ENCODE measurements at regions not wholly inside any gene's neighbourhood (a gene's known extent, or its start where the extent isn't known, plus 50 kb on each side); places are given as distances from the start of the nearest gene placed in this dataset.

- Histone ChIP-seq H3K4me3 (no peak overlapping the region), H3K36me3 (no peaks in the 10 kb centered on the region), H3K9me3 (no peaks in the 10 kb centered on the region), H3K27ac (no peak overlapping the region), H3K4me1 (no peaks in the 10 kb centered on the region), H3K27me3 (no peaks in the 10 kb centered on the region)
- DNase-seq (ENCODE audit: low spot score in 2 of 2) = no peak
- intact Hi-C loops (cut with DNase I; ENCODE audit: low total_unique reads) = no loop called here
- no peak for TF ChIP-seq POLR2A (IDR thresholded peaks at IDR 0.05)
- no peak for TF ChIP-seq CTCF (IDR thresholded peaks at IDR 0.05)
- TF ChIP-seq POLR2AphosphoS5 (IDR thresholded peaks at IDR 0.05) = no peak
Measured at GRCh38 chr2:5465859-5466258, 226.3 kb upstream of the SOX11 start.

GRCh38 chr2:5467178-5467905 is 224.8 kb upstream of the SOX11 start:
- Histone ChIP-seq H3K36me3 (no peaks in the 10 kb centered on the region), H3K4me1 (no peaks in the 10 kb centered on the region), H3K9me3 (no peaks in the 10 kb centered on the region), H3K27me3 (no peaks in the 10 kb centered on the region), H3K4me3 (no peak overlapping the region), H3K27ac (no peak overlapping the region)
- no peak for TF ChIP-seq CTCF (IDR thresholded peaks at IDR 0.05)
- no peak for TF ChIP-seq POLR2A (IDR thresholded peaks at IDR 0.05)
- TF ChIP-seq POLR2AphosphoS5 (IDR thresholded peaks at IDR 0.05) = no peak
- intact Hi-C loops (cut with DNase I; ENCODE audit: low total_unique reads) = no loop called here
- DNase-seq (ENCODE audit: low spot score in 2 of 2) = no peak

- Histone ChIP-seq H3K27ac (no peak overlapping the region), H3K36me3 (no peaks in the 10 kb centered on the region), H3K27me3 (no peaks in the 10 kb centered on the region), H3K9me3 (no peaks in the 10 kb centered on the region), H3K4me3 (no peak overlapping the region), H3K4me1 (no peaks in the 10 kb centered on the region)
- no peak for TF ChIP-seq POLR2AphosphoS5 (IDR thresholded peaks at IDR 0.05)
- TF ChIP-seq POLR2A (IDR thresholded peaks at IDR 0.05) = no peak
- no peak for TF ChIP-seq CTCF (IDR thresholded peaks at IDR 0.05)
- no peak for DNase-seq (ENCODE audit: low spot score in 2 of 2)
- intact Hi-C loops (cut with DNase I; ENCODE audit: low total_unique reads) = no loop called here
Measured at GRCh38 chr2:5472673-5473072, 219.5 kb upstream of the SOX11 start.

- Histone ChIP-seq H3K4me1 (no peaks in the 10 kb centered on the region), H3K36me3 (no peaks in the 10 kb centered on the region), H3K9me3 (no peaks in the 10 kb centered on the region), H3K4me3 (no peak overlapping the region), H3K27me3 (no peaks in the 10 kb centered on the region), H3K27ac (no peak overlapping the region)
- TF ChIP-seq CTCF (IDR thresholded peaks at IDR 0.05) (no peak), POLR2AphosphoS5 (IDR thresholded peaks at IDR 0.05) (no peak), POLR2A (IDR thresholded peaks at IDR 0.05) (no peak)
- no peak for DNase-seq (ENCODE audit: low spot score in 2 of 2)
- intact Hi-C loops (cut with DNase I; ENCODE audit: low total_unique reads) = no loop called here
Measured at GRCh38 chr2:5473635-5474034, 218.5 kb upstream of the SOX11 start.

- H3K27ac ChIP-seq = no peak overlapping the region
- TF ChIP-seq POLR2A (IDR thresholded peaks at IDR 0.05) (no peak), POLR2AphosphoS5 (IDR thresholded peaks at IDR 0.05) (no peak), CTCF (IDR thresholded peaks at IDR 0.05) (no peak)
- H3K4me3 ChIP-seq = no peak overlapping the region
- H3K9me3 ChIP-seq = no peaks in the 10 kb centered on the region
- H3K27me3 ChIP-seq = no peaks in the 10 kb centered on the region
- intact Hi-C loops (cut with DNase I; ENCODE audit: low total_unique reads) = no loop called here
- H3K36me3 ChIP-seq = no peaks in the 10 kb centered on the region
- no peak for DNase-seq (ENCODE audit: low spot score in 2 of 2)
- H3K4me1 ChIP-seq = no peaks in the 10 kb centered on the region
Measured at GRCh38 chr2:5474716-5475115, 217.5 kb upstream of the SOX11 start.

Measured in breast epithelium (tissue), 4 donors.